ENCODE measurements at regions not wholly inside any gene's neighbourhood (a gene's known extent, or its start where the extent isn't known, plus 50 kb on each side); places are given as distances from the start of the nearest gene placed in this dataset.

GRCh38 chr7:41633690-41634089, 69.2 kb downstream of the INHBA start:
- no peaks in the 10 kb centered on the region for H3K36me3 Mint-ChIP-seq (ENCODE audit: low read depth)
- H3K4me3 Mint-ChIP-seq: no peak overlapping the region
- H3K9me3 Mint-ChIP-seq: no peaks in the 10 kb centered on the region
- H3K27ac Mint-ChIP-seq: no peak overlapping the region
- H3K4me1 Mint-ChIP-seq (ENCODE audit: low read depth): peaks cover 3% of the 10 kb centered on the region
- H3K27me3 Mint-ChIP-seq (ENCODE audit: low read depth): no peaks in the 10 kb centered on the region

GRCh38 chr7:41630741-41631140, 72.1 kb downstream of the INHBA start:
- Mint-ChIP-seq H3K36me3 (ENCODE audit: low read depth) (no peaks in the 10 kb centered on the region), H3K27me3 (ENCODE audit: low read depth) (no peaks in the 10 kb centered on the region), H3K4me3 (no peak overlapping the region), H3K9me3 (no peaks in the 10 kb centered on the region), H3K4me1 (ENCODE audit: low read depth) (peaks cover 5% of the 10 kb centered on the region), H3K27ac (no peak overlapping the region)

DNA sequence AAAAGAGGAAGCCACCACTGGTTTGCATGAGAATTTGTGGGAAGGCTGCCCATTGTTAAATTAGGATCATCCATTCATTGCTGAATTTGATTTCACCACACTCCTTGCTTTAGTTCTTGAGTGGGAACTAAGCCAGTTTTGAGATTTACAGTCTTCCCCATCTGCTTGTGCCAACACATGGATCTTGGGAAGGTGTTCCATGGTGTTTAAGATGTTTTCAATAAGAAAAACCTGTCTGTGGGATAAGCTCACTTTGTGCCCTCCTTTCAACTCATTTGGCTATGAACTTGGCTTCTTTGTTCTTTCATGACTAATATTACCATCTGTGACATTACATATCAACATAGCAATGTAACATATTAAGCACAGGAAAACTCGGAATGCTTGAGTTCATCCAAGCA, 73.2 kb downstream of the INHBA start:
- Mint-ChIP-seq H3K4me1 (ENCODE audit: low read depth) (peaks cover 5% of the 10 kb centered on the region), H3K4me3 (no peak overlapping the region), H3K27ac (no peak overlapping the region), H3K27me3 (ENCODE audit: low read depth) (no peaks in the 10 kb centered on the region), H3K9me3 (no peaks in the 10 kb centered on the region), H3K36me3 (ENCODE audit: low read depth) (no peaks in the 10 kb centered on the region)

- no peak overlapping the region for H3K4me3 Mint-ChIP-seq
- H3K36me3 Mint-ChIP-seq (ENCODE audit: low read depth): no peaks in the 10 kb centered on the region
- H3K27ac Mint-ChIP-seq: no peak overlapping the region
- no peaks in the 10 kb centered on the region for H3K27me3 Mint-ChIP-seq (ENCODE audit: low read depth)
- peaks cover 5% of the 10 kb centered on the region for H3K4me1 Mint-ChIP-seq (ENCODE audit: low read depth)
- no peaks in the 10 kb centered on the region for H3K9me3 Mint-ChIP-seq
Measured at GRCh38 chr7:41628901-41629300, 74.0 kb downstream of the INHBA start.

GRCh38 chr7:41627645-41628298, 75.1 kb downstream of the INHBA start:
- no peaks in the 10 kb centered on the region for H3K27me3 Mint-ChIP-seq (ENCODE audit: low read depth)
- H3K36me3 Mint-ChIP-seq (ENCODE audit: low read depth): no peaks in the 10 kb centered on the region
- peaks cover 5% of the 10 kb centered on the region for H3K4me1 Mint-ChIP-seq (ENCODE audit: low read depth)

DNA sequence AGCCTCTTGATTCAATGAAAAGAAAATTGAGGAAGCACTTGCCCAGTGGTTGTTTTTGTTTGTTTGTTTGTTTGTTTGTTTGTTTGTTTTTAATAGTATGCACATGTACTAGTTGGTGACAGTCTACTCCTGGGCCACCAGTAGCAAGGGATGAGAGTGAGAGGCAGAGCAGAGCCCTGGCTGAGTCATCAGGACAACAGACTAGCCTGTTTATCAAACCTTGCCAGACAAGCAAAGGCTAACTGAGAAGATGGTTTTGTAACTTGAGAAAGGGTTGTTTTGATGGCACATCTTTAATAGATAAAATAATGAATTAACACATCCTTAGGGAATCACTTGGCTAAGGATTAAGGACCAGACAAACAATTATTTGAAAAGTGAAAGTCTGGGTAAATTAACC, 78.1 kb downstream of the INHBA start:
- peaks cover 2% of the 10 kb centered on the region for H3K4me1 Mint-ChIP-seq (ENCODE audit: low read depth)
- H3K36me3 Mint-ChIP-seq (ENCODE audit: low read depth): no peaks in the 10 kb centered on the region
- no peak overlapping the region for H3K4me3 Mint-ChIP-seq
- peaks cover 11% of the 10 kb centered on the region for H3K9me3 Mint-ChIP-seq
- no peak overlapping the region for H3K27ac Mint-ChIP-seq
- H3K27me3 Mint-ChIP-seq (ENCODE audit: low read depth): no peaks in the 10 kb centered on the region

More at GRCh38 chr7:41627645-41628298, 75.1 kb downstream of the INHBA start:
- Mint-ChIP-seq H3K4me3 (no peak overlapping the region), H3K27ac (no peak overlapping the region), H3K9me3 (no peaks in the 10 kb centered on the region)

DNA sequence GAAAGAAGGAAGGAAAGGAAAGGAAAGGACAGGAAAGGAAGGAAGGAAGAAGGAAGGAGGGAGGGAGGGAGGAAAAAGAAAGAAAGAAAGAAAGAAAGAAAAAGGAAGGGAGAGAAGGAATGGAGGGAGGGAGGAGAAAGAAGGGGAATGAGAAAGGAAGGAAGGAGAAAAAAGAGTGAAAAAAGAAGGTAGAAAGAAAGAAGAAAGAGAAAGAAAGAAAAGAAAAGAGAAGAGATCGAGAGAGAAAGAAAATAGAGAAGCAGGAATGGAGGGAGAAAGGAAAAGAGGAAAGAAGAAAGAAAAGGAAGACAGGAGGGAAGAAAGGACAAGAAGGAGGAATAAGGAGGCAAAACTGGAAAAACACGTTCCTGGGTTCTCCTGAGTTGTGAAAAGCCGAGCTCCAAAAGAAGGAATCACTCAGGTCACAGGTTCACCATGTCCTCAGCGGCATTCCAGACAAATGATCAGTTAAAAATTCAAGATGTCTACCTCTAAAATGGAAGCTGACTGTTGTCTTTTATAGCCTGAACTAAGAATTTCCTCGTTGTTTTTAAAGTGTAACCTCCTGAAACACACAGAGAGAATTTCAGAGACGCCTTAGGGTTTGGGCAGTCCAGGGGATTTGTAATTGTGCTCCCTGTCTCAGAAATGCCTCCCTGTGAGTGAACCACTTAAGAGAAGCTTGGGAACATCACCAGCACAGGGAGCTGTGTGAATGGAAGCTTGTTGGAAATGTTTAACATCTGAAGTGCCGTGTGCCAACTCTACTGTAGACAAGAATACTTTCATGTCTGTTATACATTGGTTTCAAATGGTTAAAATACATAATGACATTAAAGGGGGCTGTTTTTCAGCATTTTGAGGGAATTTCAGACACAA, 80.7 kb downstream of the INHBA start:
- Mint-ChIP-seq H3K4me3 (no peak overlapping the region), H3K27ac (no peak overlapping the region), H3K4me1 (ENCODE audit: low read depth) (no peaks in the 10 kb centered on the region), H3K27me3 (ENCODE audit: low read depth) (no peaks in the 10 kb centered on the region), H3K9me3 (peaks cover 11% of the 10 kb centered on the region), H3K36me3 (ENCODE audit: low read depth) (no peaks in the 10 kb centered on the region)

GRCh38 chr7:41617987-41618386, 84.9 kb downstream of the INHBA start:
- Mint-ChIP-seq H3K4me3 (no peak overlapping the region), H3K27ac (no peak overlapping the region), H3K9me3 (peaks cover 11% of the 10 kb centered on the region), H3K36me3 (ENCODE audit: low read depth) (no peaks in the 10 kb centered on the region), H3K27me3 (ENCODE audit: low read depth) (no peaks in the 10 kb centered on the region), H3K4me1 (ENCODE audit: low read depth) (no peaks in the 10 kb centered on the region)

DNA sequence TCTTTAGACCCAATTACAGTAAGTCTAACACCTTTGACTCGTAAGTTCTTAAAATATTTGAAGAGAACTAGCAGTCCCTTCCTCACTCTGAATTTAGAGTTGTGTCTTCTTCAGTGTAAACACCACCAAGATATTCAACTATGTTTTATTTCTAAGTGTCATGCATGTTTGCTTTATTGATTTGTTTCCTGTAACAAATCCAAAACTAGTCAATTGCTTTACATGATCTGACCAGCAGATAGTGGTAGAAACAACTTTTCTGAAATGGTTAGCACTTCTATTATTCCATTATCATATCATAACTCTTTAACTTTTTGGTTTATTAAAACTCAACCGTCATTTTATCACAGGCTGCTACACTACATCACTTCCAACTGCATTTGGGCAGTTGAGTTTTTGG, 90.1 kb downstream of the INHBA start:
- H3K36me3 Mint-ChIP-seq (ENCODE audit: low read depth): no peaks in the 10 kb centered on the region
- H3K27me3 Mint-ChIP-seq (ENCODE audit: low read depth): no peaks in the 10 kb centered on the region
- H3K9me3 Mint-ChIP-seq: no peaks in the 10 kb centered on the region
- no peak overlapping the region for H3K27ac Mint-ChIP-seq
- no peak overlapping the region for H3K4me3 Mint-ChIP-seq
- H3K4me1 Mint-ChIP-seq (ENCODE audit: low read depth): no peaks in the 10 kb centered on the region

- Mint-ChIP-seq H3K4me3 (no peak overlapping the region), H3K9me3 (no peaks in the 10 kb centered on the region), H3K27ac (no peak overlapping the region), H3K36me3 (ENCODE audit: low read depth) (no peaks in the 10 kb centered on the region), H3K27me3 (ENCODE audit: low read depth) (no peaks in the 10 kb centered on the region), H3K4me1 (ENCODE audit: low read depth) (no peaks in the 10 kb centered on the region)
Measured at GRCh38 chr7:41612386-41612785, 90.5 kb downstream of the INHBA start.

- H3K27ac Mint-ChIP-seq: no peak overlapping the region
- no peak overlapping the region for H3K4me3 Mint-ChIP-seq
- H3K27me3 Mint-ChIP-seq (ENCODE audit: low read depth): no peaks in the 10 kb centered on the region
- H3K9me3 Mint-ChIP-seq: no peaks in the 10 kb centered on the region
- no peaks in the 10 kb centered on the region for H3K4me1 Mint-ChIP-seq (ENCODE audit: low read depth)
- no peaks in the 10 kb centered on the region for H3K36me3 Mint-ChIP-seq (ENCODE audit: low read depth)
Measured at GRCh38 chr7:41608447-41608846, 94.4 kb downstream of the INHBA start.

- no peaks in the 10 kb centered on the region for H3K27me3 Mint-ChIP-seq (ENCODE audit: low read depth)
- H3K27ac Mint-ChIP-seq: no peak overlapping the region
- no peaks in the 10 kb centered on the region for H3K4me1 Mint-ChIP-seq (ENCODE audit: low read depth)
- no peaks in the 10 kb centered on the region for H3K9me3 Mint-ChIP-seq
- H3K36me3 Mint-ChIP-seq (ENCODE audit: low read depth): no peaks in the 10 kb centered on the region
- no peak overlapping the region for H3K4me3 Mint-ChIP-seq
Measured at GRCh38 chr7:41603985-41604384, 98.9 kb downstream of the INHBA start.

DNA sequence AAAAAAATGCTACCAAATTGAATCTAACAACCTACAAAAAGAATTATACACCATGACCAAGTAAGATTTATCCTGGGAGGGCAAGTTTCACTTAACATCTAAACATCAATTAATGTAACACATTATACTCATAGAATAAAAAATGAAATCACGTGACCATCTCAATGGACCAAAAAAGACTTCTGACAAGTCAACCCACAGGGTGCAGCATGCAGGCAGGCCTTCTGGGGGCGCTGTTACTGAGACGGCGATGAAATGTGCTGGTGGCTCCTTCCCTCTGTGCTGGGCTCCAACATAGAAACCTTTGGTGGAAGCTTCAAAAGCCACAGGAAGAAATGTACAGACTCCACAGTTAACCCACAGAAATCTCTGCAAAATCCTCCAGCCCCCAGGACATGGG, 103.1 kb downstream of the INHBA start:
- Mint-ChIP-seq H3K4me3 (no peak overlapping the region), H3K27ac (no peak overlapping the region), H3K36me3 (ENCODE audit: low read depth) (no peaks in the 10 kb centered on the region), H3K4me1 (ENCODE audit: low read depth) (no peaks in the 10 kb centered on the region), H3K9me3 (peaks cover 21% of the 10 kb centered on the region), H3K27me3 (ENCODE audit: low read depth) (no peaks in the 10 kb centered on the region)

DNA sequence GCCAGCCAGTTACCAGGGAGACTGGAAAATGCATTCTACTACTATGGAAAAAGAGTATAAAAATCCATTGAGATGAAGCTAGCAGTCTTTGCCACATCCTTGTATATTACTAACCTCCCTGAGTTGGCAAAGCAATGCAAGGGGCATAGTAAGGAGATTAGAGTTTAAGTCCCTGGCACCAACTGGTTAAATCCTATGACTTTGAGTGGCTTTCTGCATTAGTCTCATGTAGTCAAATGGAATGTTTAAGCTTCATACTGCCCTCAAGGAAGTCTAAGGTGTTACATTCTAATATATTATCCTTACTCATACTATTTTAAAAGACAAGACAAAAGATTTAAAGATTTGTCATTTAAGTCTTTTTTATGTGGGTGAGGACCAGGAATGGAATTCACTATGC, 110.1 kb downstream of the INHBA start:
- H3K27me3 Mint-ChIP-seq (ENCODE audit: low read depth): no peaks in the 10 kb centered on the region
- no peak overlapping the region for H3K27ac Mint-ChIP-seq
- H3K36me3 Mint-ChIP-seq (ENCODE audit: low read depth): no peaks in the 10 kb centered on the region
- H3K4me3 Mint-ChIP-seq: no peak overlapping the region
- peaks cover 31% of the 10 kb centered on the region for H3K9me3 Mint-ChIP-seq
- no peaks in the 10 kb centered on the region for H3K4me1 Mint-ChIP-seq (ENCODE audit: low read depth)

DNA sequence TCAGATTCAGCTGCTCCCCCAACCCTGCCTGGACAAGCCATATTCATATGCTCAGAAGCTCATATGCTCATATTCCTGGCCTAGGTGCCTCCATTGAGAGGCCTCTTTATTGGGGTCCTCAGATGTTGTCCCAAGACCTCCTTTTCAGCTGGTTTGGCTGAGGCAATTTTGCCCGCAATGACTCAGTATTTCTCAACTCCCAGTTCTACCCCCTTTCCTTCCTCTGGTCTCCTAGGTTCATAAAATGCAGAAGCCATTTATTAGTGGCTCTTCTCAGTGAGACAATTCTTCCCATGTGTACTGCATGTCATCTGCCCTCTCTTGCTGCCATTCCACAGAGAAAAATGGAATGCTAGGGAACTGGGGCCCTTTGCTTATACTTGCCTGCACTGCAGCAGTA, 110.7 kb downstream of the INHBA start:
- Mint-ChIP-seq H3K36me3 (ENCODE audit: low read depth) (no peaks in the 10 kb centered on the region), H3K4me1 (ENCODE audit: low read depth) (no peaks in the 10 kb centered on the region), H3K4me3 (no peak overlapping the region), H3K27ac (no peak overlapping the region), H3K27me3 (ENCODE audit: low read depth) (no peaks in the 10 kb centered on the region), H3K9me3 (peaks cover 29% of the 10 kb centered on the region)
